ENCODE measurements at regions not wholly inside any gene's neighbourhood (a gene's known extent, or its start where the extent isn't known, plus 50 kb on each side); places are given as distances from the start of the nearest gene placed in this dataset.

DNA sequence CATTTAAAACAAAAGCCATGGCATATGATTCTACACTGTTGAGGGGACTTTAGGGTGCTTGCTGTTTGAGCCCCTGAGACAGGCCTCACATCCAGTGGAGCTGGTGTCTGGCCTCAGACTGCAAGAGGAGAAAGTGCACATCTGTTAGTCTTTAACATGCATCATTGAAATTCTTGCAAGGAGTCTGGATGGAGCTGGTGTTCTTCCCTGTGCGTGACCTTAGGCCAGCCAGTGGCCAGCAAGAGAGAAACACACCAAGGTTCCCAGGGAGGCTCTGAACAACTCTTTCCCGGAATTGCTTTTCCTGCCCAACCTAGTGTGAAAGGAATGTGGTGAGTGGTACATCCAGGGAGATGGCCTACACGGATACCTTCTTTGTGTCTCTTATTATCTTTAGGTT, 282.8 kb upstream of the TNC start:
- peak; percentile 29 for DNase-seq (ENCODE audit: low read depth, low spot score)

- DNase-seq (ENCODE audit: low read depth, low spot score): peak; percentile 35
Observed at GRCh38 chr9:115401756-115402327, 283.9 kb upstream of the TNC start.

DNA sequence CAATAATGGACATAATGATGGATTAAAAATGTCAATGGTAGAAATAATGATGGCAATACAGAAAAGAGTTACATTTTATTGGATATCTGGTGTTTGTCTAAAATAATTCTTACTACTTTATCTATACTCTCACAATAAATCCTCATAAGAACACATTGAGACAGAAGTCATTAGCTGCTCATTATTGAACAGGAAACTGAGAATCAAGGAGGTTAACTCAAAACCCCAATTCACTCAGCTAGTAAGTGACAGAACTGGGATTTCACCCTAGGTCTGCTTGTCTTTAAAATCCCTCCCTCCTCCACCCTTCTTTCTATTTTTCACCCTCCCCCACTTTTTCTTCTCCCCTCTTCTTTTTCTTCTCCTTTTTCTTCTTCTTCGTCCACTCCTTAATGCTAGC, 285.8 kb upstream of the TNC start:
- DNase-seq (ENCODE audit: low read depth, low spot score): no peak

- DNase-seq (ENCODE audit: low read depth, low spot score): no peak
Observed at GRCh38 chr9:115404311-115404710, 286.4 kb upstream of the TNC start.

DNA sequence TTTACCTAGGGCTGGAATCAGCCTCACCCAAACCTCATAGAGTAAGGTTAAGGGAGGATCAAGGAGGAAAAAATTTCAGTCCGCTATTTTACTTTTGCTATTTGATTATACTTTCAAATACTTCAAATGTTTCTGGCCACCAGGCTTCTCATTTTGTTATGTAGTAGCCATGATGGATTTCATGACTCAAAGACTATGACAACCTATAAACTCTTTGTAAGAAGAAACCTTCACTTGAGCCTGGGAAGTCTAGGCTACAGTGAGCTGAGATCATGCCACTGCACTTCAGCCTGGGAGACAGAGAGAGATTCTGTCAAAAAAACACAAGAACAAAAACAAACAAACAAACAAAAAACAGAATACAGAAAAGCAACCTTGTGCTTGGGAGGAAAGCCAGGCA, 293.6 kb upstream of the TNC start:
- DNase-seq (ENCODE audit: low read depth, low spot score): no peak

DNA sequence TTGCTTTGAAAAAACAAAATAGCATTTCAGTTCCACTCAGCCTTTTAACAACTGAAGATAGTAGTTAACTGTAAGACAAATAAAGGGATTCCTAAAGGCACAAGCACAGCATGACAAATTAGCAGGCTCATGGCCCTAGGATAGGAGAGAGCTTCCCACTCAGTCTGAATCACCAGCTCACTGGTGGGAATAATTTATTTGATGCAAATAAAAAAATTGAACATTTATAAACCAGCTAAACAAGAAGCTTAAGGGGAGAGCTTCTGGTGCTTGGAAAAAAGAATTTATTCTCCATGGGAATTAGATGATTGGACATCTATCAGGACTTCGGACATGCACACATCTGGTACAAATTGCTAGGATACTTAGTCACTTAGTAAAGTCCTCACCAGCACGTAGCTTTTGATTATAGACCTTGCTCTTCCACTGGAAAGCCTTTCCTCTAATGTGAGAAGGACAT, 294.1 kb upstream of the TNC start:
- no peak for DNase-seq (ENCODE audit: low read depth, low spot score)

GRCh38 chr9:115412656-115413055, 294.7 kb upstream of the TNC start:
- no peak for DNase-seq (ENCODE audit: low read depth, low spot score)

DNA sequence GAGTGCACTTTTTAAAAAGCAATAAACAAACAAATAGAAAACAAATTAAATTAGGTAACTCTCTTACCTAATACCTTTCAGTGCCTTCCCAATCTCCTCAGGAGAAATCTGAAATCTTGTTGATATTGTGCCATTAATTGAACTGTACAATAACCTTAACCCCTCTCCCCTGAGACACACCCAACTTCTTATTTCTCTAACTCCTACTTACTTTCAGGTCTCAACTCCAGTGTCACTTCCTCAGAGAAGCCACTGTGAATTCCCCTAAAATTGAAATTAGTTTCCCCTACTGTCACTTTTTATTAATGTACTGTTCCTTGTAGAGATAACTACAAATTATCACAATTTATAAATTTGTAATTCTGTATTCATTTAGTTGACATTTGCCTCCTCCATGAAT, 295.3 kb upstream of the TNC start:
- DNase-seq (ENCODE audit: low read depth, low spot score): no peak

DNA sequence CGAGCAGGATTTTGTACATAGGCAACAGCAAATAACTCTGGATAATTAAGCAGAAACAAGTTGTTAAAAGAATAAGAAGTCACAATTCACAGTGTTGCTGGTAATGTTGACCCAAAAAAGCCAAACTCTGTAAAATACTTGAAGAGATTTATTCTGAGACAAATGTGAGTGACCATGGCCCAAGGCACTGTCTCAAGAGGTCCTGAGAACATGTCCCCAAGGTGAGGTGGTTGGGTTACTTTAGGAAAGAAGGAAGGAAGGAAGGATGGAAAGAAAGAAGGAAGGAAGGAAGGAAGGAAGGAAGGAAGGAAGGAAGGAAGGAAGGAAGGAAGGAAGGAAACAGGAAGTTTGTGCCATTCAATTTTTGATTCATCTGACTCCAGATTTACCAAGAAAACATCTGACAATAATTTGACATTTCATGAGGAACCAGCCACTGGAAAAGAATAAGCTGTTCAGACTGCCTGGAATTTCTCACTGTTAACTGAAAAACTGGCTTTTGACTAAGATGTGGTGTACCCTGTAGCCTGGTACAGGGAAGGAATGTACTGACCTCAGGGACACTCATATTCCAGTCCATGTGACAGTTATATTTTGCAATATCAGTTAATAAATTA, 295.9 kb upstream of the TNC start:
- no peak for DNase-seq (ENCODE audit: low read depth, low spot score)

DNA sequence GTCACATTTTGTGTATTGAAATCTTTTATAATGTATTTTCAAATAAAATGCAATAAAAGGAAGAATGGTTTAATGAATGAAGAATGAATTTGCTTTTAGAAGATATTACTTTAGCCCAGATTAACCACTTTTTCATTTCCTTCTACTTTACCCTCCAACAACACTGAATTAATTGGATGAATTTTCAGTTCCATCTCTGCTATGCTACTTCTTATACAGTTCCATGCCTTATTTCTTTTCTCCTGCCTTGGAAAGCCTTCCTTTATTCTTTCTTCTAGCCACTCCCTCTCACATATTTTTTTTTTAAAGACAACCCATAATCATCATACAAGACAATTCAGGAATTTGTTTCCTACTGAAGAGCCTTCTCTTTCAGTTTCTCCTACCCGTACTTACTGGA, 296.6 kb upstream of the TNC start:
- no peak for DNase-seq (ENCODE audit: low read depth, low spot score)

- DNase-seq (ENCODE audit: low read depth, low spot score): no peak
Observed at GRCh38 chr9:115415450-115415849, 297.5 kb upstream of the TNC start.

DNA sequence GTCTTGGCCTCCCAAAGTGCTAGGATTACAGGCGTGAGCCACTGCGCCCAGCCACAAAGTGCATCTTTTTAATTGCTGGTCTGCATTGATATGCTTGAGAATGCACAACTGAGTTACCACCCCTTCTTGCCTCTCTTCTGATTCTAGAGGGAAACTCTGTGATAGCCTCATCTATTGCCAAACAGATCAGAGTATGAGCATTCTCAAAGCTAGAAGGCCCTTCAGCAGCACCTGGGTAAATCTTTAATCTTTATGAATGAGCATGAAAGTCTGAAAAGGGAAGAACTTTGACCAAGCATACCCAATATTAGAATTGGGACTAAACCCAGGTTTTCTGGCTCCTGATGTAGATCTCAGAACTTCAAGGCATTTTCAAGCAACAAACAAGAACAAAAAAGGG, 298.3 kb upstream of the TNC start:
- DNase-seq (ENCODE audit: low read depth, low spot score): no peak

DNA sequence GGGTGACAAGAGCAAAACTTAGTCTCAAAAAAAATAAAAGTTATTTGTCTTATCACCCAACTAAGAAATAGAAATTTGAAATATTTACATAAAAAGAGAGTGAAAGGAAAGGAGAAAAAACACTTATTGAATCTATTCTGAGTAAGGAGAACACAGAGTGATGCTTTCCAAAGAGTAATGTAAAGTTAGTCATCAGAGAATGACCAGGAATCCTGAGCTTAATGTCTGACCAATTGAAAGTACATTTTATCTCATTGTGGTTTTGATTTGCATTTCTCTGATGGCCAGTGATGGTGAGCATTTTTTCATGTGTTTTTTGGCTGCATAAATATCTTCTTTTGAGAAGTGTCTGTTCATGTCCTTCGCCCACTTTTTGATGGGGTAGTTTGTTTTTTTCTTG, 300.2 kb upstream of the TNC start:
- DNase-seq (ENCODE audit: low read depth, low spot score): peak; percentile 49

DNA sequence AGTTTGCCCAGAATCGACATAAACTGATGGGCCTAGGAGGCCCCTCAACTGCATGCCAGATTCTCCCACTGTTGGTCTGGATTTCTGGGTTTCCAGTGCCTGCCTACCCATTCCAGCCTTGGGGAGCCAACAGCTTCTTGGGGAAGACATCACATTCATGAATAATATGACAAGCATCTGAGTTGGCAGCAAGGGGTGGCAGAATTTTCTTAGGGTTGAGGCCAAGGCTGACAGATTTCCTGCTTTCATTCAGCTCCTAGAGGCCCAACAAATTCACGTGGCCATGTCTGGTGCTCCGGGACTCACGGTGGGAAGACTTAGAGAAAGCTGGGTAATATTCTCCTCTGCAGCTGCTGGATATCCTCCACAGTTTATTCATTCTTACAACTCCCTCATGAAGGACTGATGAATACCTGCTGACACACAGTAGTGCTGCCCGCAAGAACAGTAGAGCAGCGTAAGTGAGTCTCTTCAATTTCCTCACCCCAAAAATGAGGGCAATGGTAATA, 305.0 kb upstream of the TNC start:
- DNase-seq (ENCODE audit: low read depth, low spot score): no peak

DNA sequence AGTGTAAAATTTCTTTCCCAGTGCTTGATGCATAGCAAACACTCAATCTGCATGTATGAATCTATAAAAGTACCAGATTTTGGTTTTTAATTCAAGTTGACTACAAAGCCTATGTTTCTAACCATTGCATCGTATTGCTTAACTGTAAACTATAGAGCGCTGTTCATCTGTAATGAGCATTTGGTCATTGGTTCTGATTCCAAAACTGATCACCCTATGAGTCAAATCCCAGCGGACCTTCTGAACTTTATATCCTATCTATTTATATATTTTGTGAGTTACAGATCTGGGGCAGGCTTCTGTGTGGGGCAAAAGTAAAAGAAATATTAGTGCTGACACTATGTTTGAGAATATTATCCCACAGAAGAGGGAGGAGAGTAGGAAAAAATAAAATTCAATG, 305.7 kb upstream of the TNC start:
- DNase-seq (ENCODE audit: low read depth, low spot score): no peak

DNA sequence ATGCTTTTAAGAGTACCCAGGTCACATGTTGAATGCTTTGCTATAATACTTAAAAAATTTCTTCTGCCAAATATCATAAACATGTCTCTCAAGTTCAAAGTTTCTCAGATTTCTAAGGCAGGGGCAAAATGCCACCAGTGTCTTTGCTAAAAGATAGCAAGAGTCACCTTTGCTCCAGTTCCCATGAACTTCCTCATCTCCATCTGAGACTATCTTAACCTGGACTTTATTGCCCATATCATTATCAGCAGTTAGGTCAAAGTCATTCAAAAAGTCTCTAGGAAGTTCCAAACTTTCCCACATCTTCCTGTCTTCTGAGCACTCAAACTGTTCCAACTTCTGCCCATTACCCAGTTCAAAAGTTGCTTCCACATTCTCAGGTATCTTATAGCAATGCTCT, 307.6 kb upstream of the TNC start:
- no peak for DNase-seq (ENCODE audit: low read depth, low spot score)

DNA sequence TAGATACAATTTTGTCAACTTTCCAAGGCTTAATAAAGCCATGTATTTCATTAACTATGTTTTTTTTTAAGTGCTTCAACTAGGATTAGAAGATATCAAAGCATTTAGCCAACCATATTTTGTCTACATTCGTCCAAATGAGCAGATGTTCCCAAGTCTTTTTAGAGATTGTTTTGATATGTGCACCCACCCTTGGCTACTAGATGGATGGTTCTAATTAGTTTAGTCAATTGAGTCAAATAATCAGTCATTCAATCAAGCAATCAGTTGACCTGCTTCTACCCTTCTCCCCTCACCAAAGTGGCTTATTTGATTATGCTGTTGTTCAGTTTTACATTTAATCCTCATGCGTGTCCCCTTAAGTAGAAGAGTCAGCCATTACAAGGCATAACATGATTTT, 319.5 kb upstream of the TNC start:
- DNase-seq (ENCODE audit: low read depth, low spot score): no peak

DNA sequence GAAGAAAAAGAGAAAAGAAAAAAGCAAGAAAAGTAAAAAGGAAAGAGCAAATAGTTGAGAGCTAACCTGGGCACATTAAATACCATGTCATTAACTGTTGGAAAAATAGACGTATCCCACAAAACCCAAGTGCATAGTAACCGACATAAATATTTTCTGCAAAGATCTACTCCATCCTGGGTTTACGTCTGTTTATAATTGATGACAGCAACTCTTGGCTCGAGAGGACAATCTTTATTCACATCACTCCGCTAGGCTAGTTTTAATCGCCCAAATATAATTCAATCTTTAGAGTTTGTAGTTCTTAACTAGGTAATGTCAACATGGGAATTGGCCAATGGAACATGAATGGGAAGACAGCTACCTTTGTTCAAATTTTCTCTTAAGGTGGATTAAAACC, 321.7 kb upstream of the TNC start:
- no peak for DNase-seq (ENCODE audit: low read depth, low spot score)

GRCh38 chr9:115442054-115442453, 324.1 kb upstream of the TNC start:
- DNase-seq (ENCODE audit: low read depth, low spot score): peak; percentile 40

GRCh38 chr9:115443890-115444289, 325.9 kb upstream of the TNC start:
- DNase-seq (ENCODE audit: low read depth, low spot score): no peak

GRCh38 chr9:115444959-115445358, 327.0 kb upstream of the TNC start:
- peak; percentile 63 for DNase-seq (ENCODE audit: low read depth, low spot score)

DNA sequence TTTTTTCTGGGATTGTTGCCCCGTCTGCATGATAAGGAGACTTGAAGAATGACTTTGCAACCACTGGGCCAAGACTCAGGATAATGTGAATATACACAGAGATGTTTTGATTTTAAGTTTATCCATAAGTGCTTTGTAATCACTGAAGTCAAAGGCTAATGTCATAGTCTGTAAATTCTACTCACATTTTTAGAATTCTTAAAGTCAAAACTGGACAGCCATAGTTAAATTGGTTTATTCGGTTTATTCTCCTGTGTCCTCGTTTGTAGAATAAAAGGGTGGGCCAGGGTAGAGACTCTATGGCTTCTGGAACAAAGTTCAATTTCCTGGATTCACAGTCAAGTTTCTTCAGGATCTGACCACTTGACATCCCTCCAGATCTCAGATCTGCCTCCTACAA, 327.7 kb upstream of the TNC start:
- DNase-seq (ENCODE audit: low read depth, low spot score): no peak

GRCh38 chr9:115456515-115456914, 338.6 kb upstream of the TNC start:
- DNase-seq (ENCODE audit: low read depth, low spot score): no peak

- DNase-seq (ENCODE audit: low read depth, low spot score): no peak
Observed at GRCh38 chr9:115461280-115461679, 343.3 kb upstream of the TNC start.
